ENCODE measurements at regions not wholly inside any gene's neighbourhood (a gene's known extent, or its start where the extent isn't known, plus 50 kb on each side); places are given as distances from the start of the nearest gene placed in this dataset.

DNA sequence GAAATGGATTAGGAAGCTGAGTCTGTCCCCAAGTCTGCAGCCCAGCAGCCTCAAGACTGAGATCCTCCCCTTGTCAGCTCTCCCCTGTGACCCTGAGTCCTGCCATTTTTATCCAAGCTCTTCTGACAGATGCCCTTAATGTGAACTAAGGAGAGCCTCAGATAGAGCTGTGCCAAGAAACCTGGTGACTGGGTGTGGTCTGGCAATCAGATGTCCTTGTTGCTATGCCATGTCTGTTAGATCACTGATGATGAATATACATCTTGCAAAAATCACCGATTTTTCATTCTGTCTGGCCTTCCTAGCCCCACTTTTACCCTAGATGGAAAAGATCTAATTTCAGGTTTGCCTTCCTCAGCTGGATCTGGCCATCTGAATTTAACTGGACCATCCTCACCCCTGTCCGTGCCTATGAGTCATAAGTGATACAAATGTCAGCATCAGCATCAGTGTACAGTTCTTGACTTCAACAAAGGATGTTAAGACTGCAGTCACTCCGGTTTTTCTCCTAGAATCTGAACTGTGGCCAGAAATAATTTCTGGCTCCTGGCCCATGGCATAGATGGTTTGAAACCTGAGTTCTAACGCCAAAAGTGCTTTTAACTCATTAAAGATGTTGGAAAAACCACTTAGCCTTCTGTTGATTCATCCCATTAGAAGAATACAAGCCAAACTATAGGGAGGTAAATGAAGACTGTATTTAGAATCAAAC, 61.2 kb upstream of the GRIP1 start:
- DNase-seq (ENCODE audit: low spot score in 2 of 2) = no peak
- TF ChIP-seq EP300 (IDR thresholded peaks at IDR 0.05) = no peak
- TF ChIP-seq POLR2A (IDR thresholded peaks at IDR 0.05) = no peak
- TF ChIP-seq, protein P1, sequence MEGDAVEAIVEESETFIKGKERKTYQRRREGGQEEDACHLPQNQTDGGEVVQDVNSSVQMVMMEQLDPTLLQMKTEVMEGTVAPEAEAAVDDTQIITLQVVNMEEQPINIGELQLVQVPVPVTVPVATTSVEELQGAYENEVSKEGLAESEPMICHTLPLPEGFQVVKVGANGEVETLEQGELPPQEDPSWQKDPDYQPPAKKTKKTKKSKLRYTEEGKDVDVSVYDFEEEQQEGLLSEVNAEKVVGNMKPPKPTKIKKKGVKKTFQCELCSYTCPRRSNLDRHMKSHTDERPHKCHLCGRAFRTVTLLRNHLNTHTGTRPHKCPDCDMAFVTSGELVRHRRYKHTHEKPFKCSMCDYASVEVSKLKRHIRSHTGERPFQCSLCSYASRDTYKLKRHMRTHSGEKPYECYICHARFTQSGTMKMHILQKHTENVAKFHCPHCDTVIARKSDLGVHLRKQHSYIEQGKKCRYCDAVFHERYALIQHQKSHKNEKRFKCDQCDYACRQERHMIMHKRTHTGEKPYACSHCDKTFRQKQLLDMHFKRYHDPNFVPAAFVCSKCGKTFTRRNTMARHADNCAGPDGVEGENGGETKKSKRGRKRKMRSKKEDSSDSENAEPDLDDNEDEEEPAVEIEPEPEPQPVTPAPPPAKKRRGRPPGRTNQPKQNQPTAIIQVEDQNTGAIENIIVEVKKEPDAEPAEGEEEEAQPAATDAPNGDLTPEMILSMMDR (IDR thresholded peaks at IDR 0.05) = no peak
- H3K4me3 ChIP-seq = no peak overlapping the region
- H3K27me3 ChIP-seq = no peaks in the 10 kb centered on the region
- H3K36me3 ChIP-seq = no peaks in the 10 kb centered on the region
- H3K4me1 ChIP-seq = no peaks in the 10 kb centered on the region
- no peak overlapping the region for H3K27ac ChIP-seq
- H3K9me3 ChIP-seq = no peaks in the 10 kb centered on the region
- 35 to 37% methylated on average over 4 of the region's 4 CpGs for WGBS, 2 donors

DNA sequence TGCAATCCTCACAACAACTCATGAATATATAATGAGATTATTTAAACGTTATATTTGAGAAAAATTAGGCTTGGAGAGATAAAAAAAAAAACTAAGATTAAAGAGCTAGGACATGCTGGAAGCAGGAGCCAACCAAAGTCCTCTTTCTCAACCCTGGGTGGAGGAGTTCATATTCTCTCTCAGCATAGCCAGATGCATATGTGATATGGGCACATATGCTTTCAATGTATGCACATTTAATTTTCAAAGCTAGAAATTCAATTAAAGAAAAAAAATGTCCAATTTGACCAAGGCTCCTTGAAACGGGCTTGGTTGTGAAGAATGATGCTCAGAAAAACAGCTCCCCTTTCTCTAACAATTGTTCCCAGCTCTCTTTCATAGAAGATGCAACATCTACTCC, 61.9 kb upstream of the GRIP1 start:
- Histone ChIP-seq H3K27ac (no peak overlapping the region), H3K4me1 (no peaks in the 10 kb centered on the region), H3K9me3 (no peaks in the 10 kb centered on the region), H3K4me3 (no peak overlapping the region), H3K27me3 (no peaks in the 10 kb centered on the region), H3K36me3 (no peaks in the 10 kb centered on the region)
- DNase-seq (ENCODE audit: low spot score in 2 of 2) = no peak
- WGBS, 2 donors = 69 to 70% methylated on average over 2 of the region's 2 CpGs
- TF ChIP-seq POLR2A (IDR thresholded peaks at IDR 0.05) (no peak), EP300 (IDR thresholded peaks at IDR 0.05) (no peak)
- TF ChIP-seq, protein P1 (IDR thresholded peaks at IDR 0.05) = no peak

DNA sequence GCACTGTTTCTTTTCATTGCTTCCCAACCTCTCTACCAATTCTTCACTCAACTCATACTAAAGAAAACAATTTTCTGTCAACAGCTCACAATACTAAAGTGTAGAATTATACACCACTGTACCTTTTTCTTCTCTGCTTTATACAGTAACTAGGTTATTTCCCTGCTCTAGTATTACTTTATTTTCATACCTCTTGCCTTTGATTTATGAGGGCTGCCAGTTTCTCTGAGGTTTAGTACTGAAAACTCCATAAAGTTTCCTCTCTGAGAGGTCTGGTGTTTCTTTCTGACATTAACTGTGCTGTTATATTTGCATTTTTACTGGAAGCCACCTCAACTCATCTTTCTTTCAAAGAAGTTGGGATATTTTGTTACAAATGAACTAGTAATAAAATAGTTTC, 63.0 kb upstream of the GRIP1 start:
- no peak for DNase-seq (ENCODE audit: low spot score in 2 of 2)

DNA sequence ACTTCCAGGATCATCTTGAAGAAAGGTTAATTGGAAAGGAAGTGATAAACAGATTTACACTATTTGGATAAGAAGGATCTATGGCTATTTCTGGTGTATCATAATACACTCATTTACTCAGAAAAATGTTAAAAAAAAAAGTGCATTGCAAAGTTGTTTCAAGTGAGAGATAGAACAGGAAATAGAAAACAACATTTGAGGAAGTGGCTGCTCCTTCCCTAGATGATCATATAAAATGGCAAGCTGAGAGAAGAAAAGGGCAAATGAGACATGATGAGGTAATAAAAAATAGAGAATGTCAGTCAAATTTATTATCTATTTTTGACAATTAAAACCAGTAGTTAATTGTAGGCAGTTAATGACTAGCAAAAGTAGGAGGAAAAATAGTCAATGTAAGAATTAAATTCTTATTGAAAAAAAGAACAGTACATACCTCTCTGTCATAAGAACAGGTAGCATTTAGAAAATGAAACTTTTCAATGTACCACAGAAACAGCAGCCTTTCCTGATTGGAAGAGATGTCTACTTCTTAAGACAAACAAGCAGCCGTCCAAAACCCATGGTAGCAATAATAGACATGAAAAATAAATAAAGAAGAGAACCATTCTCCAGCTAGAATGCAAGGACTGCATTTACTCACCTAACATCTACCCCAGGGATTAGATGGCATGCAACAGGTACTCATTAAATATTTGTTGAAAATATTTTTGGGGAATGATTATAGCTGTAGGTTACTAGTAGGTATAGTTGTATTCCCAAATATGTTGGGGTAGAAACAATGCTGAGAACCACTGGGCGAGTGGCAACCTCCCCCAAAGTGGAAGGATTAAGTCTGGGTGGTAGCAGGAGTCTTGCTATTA, 63.9 kb upstream of the GRIP1 start:
- 80 to 87% methylated on average over 2 of the region's 2 CpGs for WGBS, 2 donors
- TF ChIP-seq EP300 (IDR thresholded peaks at IDR 0.05) (no peak), POLR2A (IDR thresholded peaks at IDR 0.05) (no peak)
- TF ChIP-seq, protein P1 (IDR thresholded peaks at IDR 0.05) = no peak
- H3K4me3 ChIP-seq = no peak overlapping the region

More for the DNA sequence above, 63.0 kb upstream of the GRIP1 start:
- Histone ChIP-seq H3K4me3 (no peak overlapping the region), H3K27me3 (no peaks in the 10 kb centered on the region), H3K9me3 (no peaks in the 10 kb centered on the region), H3K36me3 (no peaks in the 10 kb centered on the region), H3K27ac (no peak overlapping the region), H3K4me1 (no peaks in the 10 kb centered on the region)
- no peak for TF ChIP-seq EP300 (IDR thresholded peaks at IDR 0.05)
- TF ChIP-seq, protein P1 (IDR thresholded peaks at IDR 0.05) = no peak
- no peak for TF ChIP-seq POLR2A (IDR thresholded peaks at IDR 0.05)

DNA sequence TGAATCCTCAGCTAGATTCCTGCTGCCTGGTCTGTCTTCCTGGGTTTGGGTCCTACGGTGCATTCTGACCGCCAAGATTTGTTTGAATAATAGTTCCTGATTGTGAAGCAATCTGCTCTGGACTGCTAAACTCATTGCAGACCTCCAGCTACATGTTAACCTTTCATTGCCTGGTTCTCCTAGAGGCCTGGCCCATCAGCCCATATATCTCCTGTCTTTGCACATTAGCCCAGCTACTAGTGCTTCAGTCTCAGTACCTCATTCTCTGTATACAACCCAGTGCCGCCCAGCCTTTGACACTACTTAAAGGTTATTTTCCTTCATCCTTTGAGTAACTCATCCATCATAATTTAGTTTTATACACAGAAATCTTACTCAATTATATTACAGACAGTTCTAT, 65.6 kb upstream of the GRIP1 start:
- Histone ChIP-seq H3K4me1 (no peaks in the 10 kb centered on the region), H3K9me3 (no peaks in the 10 kb centered on the region), H3K4me3 (no peak overlapping the region), H3K36me3 (no peaks in the 10 kb centered on the region), H3K27ac (no peak overlapping the region), H3K27me3 (no peaks in the 10 kb centered on the region)
- 54 to 55% methylated on average over 3 of the region's 3 CpGs for WGBS, 2 donors
- DNase-seq (ENCODE audit: low spot score in 2 of 2) = no peak
- TF ChIP-seq EP300 (IDR thresholded peaks at IDR 0.05) (no peak), POLR2A (IDR thresholded peaks at IDR 0.05) (no peak)
- TF ChIP-seq, protein P1 (IDR thresholded peaks at IDR 0.05) = no peak

More for the DNA sequence above, 63.9 kb upstream of the GRIP1 start:
- DNase-seq (ENCODE audit: low spot score in 2 of 2) = no peak
- Histone ChIP-seq H3K9me3 (no peaks in the 10 kb centered on the region), H3K27ac (no peak overlapping the region), H3K36me3 (no peaks in the 10 kb centered on the region), H3K27me3 (no peaks in the 10 kb centered on the region), H3K4me1 (no peaks in the 10 kb centered on the region)

Data from tibial nerve (tissue), 4 donors.